Vagina (tissue), 2 donors: ENCODE measurements at regions not wholly inside any gene's neighbourhood (a gene's known extent, or its start where the extent isn't known, plus 50 kb on each side); places are given as distances from the start of the nearest gene placed in this dataset.

Experiments used
- DNase-seq, 2 donors: peaks; one replicate each; pipeline ENCODE4 v3.0.0-alpha.2; 2017; ENCODE audit errors: extremely low spot score in 2 of 2
- H3K27ac ChIP-seq: fragments of 200-600 bp; sonication (generic); one replicate; pipeline ENCODE4 v1.5.1; 2019
- H3K27me3 ChIP-seq: fragments of 200-600 bp; sonication (generic); one replicate; pipeline ENCODE4 v1.5.1; 2019
- H3K36me3 ChIP-seq, 2 donors: fragments of 200-600 bp; sonication (generic); one replicate each; pipeline ENCODE4 v1.5.1; 2017 to 2019
- H3K4me1 ChIP-seq: fragments of 200-600 bp; sonication (generic); one replicate; pipeline ENCODE4 v1.5.1; 2019
- H3K4me3 ChIP-seq, 2 donors: fragments of 200-600 bp; sonication (generic); 1 replicate in 1 of 2; 2 replicates in 1 of 2; pipeline ENCODE4 v1.5.1; 2016 to 2019
- H3K9me3 ChIP-seq: fragments of 200-600 bp; sonication (generic); one replicate; pipeline ENCODE4 v1.5.1; 2019
- CTCF ChIP-seq, 3 experiments: fragments of 450-650 bp in 2 of 3; fragments of 200-600 bp in 1 of 3; sonication (generic) in 1 of 3; IDR thresholded peaks; one replicate each; pipeline ENCODE4 v1.5.1; 2017 to 2019; ENCODE audit warnings: antibody characterized with exemption in 3 of 3, mild to moderate bottlenecking in 2 of 3, moderate library complexity in 2 of 3
- POLR2A ChIP-seq, 2 donors: fragments of 450-650 bp; IDR thresholded peaks; one replicate each; pipeline ENCODE4 v1.6.1; 2017; ENCODE audit warnings: antibody characterized with exemption in 2 of 2, mild to moderate bottlenecking in 2 of 2, moderate library complexity in 2 of 2
- POLR2AphosphoS5 ChIP-seq, 2 donors: sonication (generic); formaldehyde crosslinking; IDR thresholded peaks; one replicate each; pipeline ENCODE4 v1.9.0; 2017; ENCODE audit warnings: antibody characterized with exemption in 2 of 2, mild to moderate bottlenecking in 2 of 2, low read depth in 1 of 2; ENCODE audit not compliant: insufficient read depth in 1 of 2
- intact Hi-C: fragments of 100-400 bp; cut with DNase I; formaldehyde crosslinking; loops from one replicate; pipeline ENCODE4 v1.15.1; 2023

GRCh38 chr2:116833052-116833451 lies 981.4 kb upstream of the DDX18 start:
- Histone ChIP-seq H3K9me3 (peaks cover 4% of the 10 kb centered on the region), H3K4me3 (no peak overlapping the region), H3K27ac (no peak overlapping the region), H3K27me3 (no peaks in the 10 kb centered on the region), H3K36me3 (no peaks in the 10 kb centered on the region), H3K4me1 (no peaks in the 10 kb centered on the region)
- TF ChIP-seq CTCF (IDR thresholded peaks at IDR 0.05) (no peak), POLR2A (IDR thresholded peaks at IDR 0.05) (no peak), POLR2AphosphoS5 (IDR thresholded peaks at IDR 0.05; ENCODE audit: insufficient read depth in 1 of 2, low read depth in 1 of 2) (no peak)
- no peak for DNase-seq
- intact Hi-C loops, result no loop called here

GRCh38 chr2:116842164-116842563 lies 972.3 kb upstream of the DDX18 start:
- no peak for DNase-seq
- Histone ChIP-seq H3K36me3 (no peaks in the 10 kb centered on the region), H3K27me3 (no peaks in the 10 kb centered on the region), H3K4me3 (no peak overlapping the region), H3K9me3 (no peaks in the 10 kb centered on the region), H3K4me1 (no peaks in the 10 kb centered on the region), H3K27ac (no peak overlapping the region)
- intact Hi-C loops, result no loop called here
- TF ChIP-seq POLR2A (IDR thresholded peaks at IDR 0.05), result no peak
- TF ChIP-seq POLR2AphosphoS5 (IDR thresholded peaks at IDR 0.05; ENCODE audit: insufficient read depth in 1 of 2, low read depth in 1 of 2), result no peak
- no peak for TF ChIP-seq CTCF (IDR thresholded peaks at IDR 0.05)

- H3K4me3 ChIP-seq, result no peak overlapping the region
- intact Hi-C loops, result no loop called here
Observed at GRCh38 chr2:116859708-116860107, 954.8 kb upstream of the DDX18 start.

GRCh38 chr2:116874021-116874420 lies 940.5 kb upstream of the DDX18 start:
- H3K36me3 ChIP-seq, result no peaks in the 10 kb centered on the region
- no peak overlapping the region for H3K4me3 ChIP-seq
- no peak overlapping the region for H3K27ac ChIP-seq
- H3K27me3 ChIP-seq, result no peaks in the 10 kb centered on the region
- no peaks in the 10 kb centered on the region for H3K9me3 ChIP-seq
- H3K4me1 ChIP-seq, result no peaks in the 10 kb centered on the region
- DNase-seq, result no peak
- TF ChIP-seq POLR2A (IDR thresholded peaks at IDR 0.05) (no peak), POLR2AphosphoS5 (IDR thresholded peaks at IDR 0.05; ENCODE audit: insufficient read depth in 1 of 2, low read depth in 1 of 2) (no peak), CTCF (IDR thresholded peaks at IDR 0.05) (no peak)
- intact Hi-C loops, result no loop called here

More at GRCh38 chr2:116859708-116860107, 954.8 kb upstream of the DDX18 start:
- no peak for DNase-seq
- TF ChIP-seq POLR2A (IDR thresholded peaks at IDR 0.05) (no peak), POLR2AphosphoS5 (IDR thresholded peaks at IDR 0.05; ENCODE audit: insufficient read depth in 1 of 2, low read depth in 1 of 2) (no peak), CTCF (IDR thresholded peaks at IDR 0.05) (no peak)
- Histone ChIP-seq H3K27me3 (no peaks in the 10 kb centered on the region), H3K9me3 (no peaks in the 10 kb centered on the region), H3K36me3 (no peaks in the 10 kb centered on the region), H3K27ac (no peak overlapping the region), H3K4me1 (no peaks in the 10 kb centered on the region)

- Histone ChIP-seq H3K27ac (no peak overlapping the region), H3K36me3 (no peaks in the 10 kb centered on the region), H3K4me1 (no peaks in the 10 kb centered on the region), H3K4me3 (no peak overlapping the region), H3K9me3 (no peaks in the 10 kb centered on the region), H3K27me3 (no peaks in the 10 kb centered on the region)
- no peak for TF ChIP-seq CTCF (IDR thresholded peaks at IDR 0.05)
- TF ChIP-seq POLR2A (IDR thresholded peaks at IDR 0.05), result no peak
- no peak for TF ChIP-seq POLR2AphosphoS5 (IDR thresholded peaks at IDR 0.05; ENCODE audit: insufficient read depth in 1 of 2, low read depth in 1 of 2)
- no peak for DNase-seq
- intact Hi-C loops, result no loop called here
Observed at GRCh38 chr2:116877274-116877673, 937.2 kb upstream of the DDX18 start.
